ENCODE measurements at regions not wholly inside any gene's neighbourhood (a gene's known extent, or its start where the extent isn't known, plus 50 kb on each side); places are given as distances from the start of the nearest gene placed in this dataset.

DNA sequence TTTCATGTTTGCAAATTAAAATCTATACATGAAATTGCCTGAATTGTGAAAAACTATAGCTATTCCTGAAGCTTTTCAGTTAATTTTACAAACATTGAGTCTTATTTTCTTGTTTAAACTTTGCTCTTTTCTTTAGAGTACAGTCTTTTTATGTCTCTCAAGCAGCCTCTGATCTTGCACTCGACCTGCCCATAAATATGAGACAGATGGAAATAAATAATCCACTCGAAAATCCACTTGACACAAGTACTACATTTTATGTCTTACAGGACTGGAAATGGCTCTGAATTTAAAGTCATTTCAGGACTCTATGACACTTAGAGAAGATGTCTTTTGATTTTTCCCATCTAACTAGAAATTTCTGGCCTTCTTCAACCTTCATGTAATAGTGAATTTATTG, 283.8 kb downstream of the USP25 start:
- DNase-seq (ENCODE audit: low read depth in 3 of 3), result no peak

DNA sequence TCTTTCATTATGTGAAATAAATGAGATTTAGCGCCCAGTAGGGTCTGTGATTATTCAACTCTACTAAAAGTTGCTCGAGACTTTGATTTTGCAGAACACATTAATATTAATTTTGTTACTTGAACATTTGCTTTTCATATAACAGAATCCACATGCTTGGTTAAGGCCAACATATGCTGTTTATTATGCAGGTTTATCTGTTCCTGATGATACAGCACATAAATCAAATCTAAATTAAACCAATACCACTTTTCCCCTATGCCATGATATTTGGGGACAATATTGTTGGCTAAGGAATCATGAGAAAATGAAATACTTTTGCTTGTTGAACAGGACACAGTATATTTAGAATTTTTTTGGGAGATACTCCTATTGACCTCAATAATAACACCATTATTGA, 291.1 kb downstream of the USP25 start:
- DNase-seq (ENCODE audit: low read depth in 3 of 3), result no peak

DNA sequence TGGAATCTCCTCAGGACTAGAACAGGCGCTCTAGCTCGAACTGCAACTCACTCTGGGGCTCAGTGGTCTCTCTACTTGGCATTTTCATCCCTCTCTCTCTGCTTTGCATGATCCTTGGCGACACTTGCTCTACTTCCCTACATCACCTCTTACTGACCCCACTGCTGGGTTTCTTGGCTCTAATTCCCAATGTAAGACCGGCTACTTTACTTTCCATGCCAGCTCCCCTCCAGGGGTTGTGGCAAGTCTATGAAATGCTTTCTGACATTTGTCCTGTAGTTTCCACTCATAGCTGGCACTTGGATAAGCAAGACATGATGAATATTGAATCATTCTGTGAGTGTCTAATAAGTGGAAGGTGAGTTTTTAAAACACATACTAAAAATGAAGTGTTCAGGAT, 292.3 kb downstream of the USP25 start:
- DNase-seq (ENCODE audit: low read depth in 3 of 3), result no peak

DNA sequence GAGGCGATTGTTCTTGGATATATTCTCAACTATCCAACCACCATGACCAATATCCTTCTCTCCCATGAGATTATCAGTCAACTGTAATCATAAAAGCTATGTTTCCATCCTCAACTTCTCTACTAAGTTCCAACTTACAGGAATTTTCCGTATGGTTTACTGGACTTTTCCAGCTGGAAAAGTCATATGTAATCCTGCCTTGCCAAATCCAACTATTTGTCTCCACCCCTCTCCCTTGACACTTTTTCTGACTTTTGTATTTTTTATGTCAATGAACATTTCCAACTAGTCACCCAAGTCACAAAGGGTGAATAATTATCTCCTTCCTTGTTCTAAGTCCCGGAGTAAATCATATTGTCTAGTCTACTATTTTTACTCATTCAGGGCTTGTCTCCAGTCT, 293.1 kb downstream of the USP25 start:
- DNase-seq (ENCODE audit: low read depth in 3 of 3), result no peak

DNA sequence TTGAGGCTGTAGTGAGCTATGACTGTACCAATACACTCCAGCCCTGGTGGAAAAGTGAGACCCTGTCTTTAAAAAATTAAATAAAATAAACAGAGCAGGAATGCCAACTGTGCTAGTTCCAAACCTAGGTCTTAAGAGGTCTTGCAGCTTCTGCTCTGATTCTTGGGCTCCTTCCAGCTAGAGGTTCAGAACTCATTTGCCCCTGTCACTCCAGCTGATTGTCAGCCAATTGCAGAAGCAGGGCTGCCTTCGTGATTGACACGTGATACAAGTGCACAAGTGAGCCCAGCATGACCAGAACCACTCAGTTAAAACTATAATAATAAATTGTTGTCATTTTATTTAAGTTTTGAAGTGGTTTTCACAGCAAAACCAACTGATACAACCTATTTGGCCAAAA, 298.4 kb downstream of the USP25 start:
- no peak for DNase-seq (ENCODE audit: low read depth in 3 of 3)

DNA sequence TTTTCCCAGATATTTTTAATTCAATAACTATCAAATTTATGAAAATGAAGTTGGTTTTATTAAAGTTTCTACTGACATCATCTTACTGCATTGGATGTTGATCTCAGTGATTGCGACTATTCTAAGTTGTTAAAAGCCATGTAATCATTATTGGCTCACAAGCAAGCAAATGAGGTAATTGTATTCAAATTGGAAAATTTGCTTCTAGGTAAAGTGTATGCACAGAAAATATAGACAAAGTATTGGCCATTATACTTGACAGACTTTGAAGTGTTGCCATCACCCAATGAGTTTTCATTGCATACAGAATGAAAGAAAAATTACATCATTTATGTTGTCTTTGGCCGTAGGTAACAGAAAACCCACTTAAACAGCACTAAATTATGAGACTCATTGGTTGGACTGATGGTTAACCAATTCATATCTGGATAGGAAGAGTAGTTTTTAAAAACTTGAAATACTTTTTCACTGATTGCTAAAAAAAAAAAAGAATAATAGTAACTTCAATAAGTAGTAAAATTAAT, 299.2 kb downstream of the USP25 start:
- DNase-seq (ENCODE audit: low read depth in 3 of 3), result no peak

DNA sequence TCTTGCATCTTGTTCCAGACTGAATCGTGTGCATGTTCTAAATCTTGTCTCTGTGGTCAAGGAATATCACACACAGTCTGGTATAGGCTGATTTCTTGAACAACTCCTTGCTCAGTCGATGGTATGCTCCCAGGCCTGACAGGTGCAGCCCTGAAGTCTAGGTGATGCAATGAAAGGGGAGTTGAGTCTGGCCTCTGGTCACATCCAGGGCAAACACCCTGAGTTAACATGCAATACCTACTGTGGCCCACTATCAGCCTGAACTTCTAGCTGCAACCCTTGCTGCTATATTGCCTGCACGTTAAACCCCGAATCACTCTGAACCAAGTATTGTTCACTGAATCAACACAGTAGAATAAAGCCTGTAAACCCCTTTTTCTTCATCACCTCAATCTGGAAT, 303.4 kb downstream of the USP25 start:
- DNase-seq (ENCODE audit: low read depth in 3 of 3), result no peak

DNA sequence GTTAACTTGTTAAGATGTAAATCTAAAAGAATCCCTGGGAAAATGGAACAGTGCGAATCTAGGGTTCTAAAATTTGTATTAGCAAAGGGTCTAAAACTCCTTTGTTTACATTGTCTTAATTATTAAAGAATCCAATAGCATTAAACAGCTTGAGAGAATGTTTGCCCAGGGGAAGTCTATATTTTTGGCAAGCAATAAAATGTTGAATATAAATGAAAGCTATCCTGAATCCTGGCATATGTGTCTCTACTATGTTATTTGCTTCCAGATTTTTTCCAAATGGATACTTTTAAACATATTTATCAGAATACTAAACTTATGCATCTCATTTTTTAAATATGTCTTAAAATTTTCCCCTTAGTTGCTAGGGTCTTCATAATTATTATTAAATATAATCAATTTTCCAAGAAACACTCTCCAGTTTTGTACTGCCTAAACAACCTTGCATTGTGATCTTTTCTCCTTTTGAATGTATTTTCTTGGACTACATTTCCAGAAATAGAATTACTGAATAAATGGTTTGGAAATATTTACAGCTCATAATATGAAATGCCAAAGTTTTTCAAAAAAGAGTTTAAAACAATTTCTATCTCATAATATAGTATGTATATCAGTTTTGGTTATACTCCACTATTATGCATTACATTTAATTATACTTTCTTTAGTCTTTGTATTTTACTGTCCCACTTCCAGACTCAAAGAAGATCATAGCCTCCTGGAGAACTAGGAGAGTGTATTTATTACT, 304.8 kb downstream of the USP25 start:
- DNase-seq (ENCODE audit: low read depth in 3 of 3), result no peak

DNA sequence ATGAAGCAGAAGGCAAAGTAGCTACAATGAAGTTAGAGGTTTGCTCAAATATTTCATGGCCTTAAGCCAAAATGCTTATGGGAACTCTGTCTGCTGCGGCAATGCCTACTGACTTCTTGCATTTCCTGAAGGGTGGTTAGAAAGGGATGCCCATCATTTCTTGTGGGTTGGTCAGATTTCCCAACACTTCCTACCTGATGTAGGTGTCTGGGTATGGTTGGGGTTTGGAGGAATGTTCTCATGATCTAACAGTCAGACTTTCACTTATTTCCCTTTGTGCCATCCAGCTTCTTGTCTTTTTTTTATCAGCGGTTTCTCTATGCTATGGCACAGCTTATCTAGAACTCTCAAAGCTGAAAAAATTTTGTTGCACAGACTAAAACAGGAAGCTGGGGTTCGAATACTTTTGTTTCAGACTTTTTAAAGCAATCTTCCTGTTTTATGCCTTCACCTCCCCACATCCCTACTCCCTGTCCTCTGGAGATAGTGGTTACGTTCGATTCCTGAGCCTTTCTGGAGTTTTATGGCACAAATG, 307.7 kb downstream of the USP25 start:
- no peak for DNase-seq (ENCODE audit: low read depth in 3 of 3)

DNA sequence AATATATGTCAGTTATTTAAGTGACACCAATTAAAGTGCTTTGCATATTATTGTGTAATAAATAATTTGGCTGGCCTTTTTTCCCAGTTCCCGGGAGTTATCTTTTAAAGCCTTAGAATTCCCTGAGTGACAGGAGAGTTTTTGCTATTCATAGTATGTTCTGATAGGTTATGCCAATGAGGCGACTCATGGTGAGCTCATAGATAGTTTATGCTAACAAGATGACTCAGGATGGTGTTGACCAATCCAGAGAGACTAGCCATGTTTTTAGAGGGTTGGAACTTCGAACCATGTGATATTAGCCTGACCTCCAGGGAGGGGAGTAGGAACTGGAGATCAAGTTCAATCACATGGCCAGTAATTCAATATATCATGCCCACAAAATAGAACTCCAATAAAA, 310.8 kb downstream of the USP25 start:
- no peak for DNase-seq (ENCODE audit: low read depth in 3 of 3)

DNA sequence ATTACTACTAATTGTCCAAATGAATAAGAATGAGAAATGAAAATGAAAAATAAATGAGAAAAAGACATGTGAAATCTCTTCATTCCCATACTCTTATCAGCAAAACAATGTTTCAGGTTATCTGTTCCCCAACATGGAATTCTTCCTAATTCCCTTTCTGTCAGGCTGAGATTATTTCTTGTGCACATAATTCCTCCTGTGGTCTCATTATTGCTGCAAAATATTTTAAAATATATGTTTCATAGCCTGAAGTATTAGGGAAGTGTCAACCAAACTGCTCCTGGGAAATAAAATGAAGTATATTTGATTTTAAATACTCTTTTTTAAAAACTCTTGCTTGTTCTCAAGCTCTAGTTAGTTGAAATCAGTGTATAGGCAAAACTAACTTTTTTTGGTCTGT, 314.9 kb downstream of the USP25 start:
- no peak for DNase-seq (ENCODE audit: low read depth in 3 of 3)

DNA sequence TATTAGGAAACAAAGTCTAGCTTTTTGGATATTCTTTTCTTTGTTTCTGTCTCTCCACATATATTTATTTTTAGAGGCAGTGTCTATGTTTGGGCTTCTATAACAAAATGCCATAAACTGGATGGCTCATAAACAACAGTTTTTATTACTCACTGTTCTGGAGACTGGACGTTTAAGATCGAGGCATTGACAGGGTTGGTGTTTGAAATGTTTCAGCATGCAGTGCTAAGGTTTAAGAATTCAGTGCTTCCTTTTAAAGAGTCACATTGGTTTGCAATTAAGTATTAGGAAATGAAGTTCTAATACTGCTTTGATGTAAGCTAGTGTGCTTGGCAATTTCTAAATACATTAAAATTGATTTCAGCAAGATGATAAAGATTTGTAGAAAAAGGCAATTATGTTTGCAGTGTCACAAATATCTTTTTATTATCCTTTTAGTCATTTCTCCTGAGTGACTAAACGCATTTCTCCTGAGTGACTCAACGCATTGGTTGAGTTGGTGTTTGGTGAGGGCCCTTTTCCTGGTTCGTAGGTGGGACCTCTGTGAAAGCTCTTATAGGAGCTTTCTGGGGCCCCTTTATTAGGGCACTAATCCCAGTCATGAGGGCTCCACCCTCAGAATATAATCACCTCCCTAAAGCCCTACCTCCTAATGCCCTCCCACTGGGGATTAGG, 317.0 kb downstream of the USP25 start:
- DNase-seq (ENCODE audit: low read depth in 3 of 3), result no peak

DNA sequence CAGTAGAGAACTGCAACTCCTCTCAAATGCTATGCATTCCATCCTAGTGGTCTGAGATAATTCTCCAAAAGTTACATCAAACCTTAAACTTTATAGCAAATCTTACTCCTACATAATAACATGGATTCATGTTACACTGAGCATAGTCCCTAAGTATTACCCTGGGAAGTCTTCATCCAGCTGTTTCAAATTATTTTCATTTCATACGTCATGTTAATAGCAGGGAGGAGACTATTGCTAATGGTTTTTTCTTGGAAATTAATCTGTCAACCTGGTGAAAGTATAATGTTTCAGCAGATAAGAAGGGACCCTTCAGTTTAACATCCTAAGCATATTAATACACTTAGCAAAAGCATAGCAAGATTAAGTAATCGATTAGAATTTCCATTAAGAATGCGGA, 318.1 kb downstream of the USP25 start:
- DNase-seq (ENCODE audit: low read depth in 3 of 3), result no peak

DNA sequence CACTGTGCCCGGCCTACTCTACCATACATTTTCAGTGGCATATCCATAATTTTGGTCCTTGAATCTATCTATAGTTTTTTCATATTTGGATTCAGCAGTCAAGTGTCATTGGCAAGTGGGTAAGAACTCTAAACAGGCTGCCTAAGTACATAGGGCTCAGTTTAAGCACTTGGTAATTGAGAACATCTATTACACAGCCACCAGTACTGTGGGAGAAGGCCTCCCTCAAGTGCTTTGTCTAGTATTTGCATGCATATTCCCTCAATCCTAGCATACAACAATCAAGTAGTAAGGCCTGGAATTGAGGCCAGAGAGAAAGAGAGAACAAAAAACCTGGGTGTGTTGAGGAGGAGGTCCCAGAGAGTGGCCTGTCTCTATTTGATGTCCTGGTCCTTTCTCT, 325.2 kb downstream of the USP25 start:
- no peak for DNase-seq (ENCODE audit: low read depth in 3 of 3)

DNA sequence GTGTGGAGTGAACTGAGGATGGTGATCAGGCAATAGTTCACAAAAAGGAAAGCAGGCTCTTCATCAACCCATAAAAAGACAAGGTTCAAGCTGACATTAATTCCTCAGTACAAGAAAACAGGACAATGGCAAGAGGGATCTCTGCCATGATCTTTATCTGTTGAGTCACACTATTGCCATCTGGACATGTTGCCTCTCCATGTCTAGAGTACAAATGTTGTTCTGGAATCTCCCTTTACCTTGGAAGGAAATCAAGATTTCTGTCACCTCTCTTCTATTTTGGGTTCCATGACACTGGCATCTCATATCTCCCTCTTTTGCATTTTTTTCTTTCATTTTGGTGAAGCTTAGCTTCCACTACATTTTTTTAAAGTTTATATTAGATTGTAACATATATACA, 329.1 kb downstream of the USP25 start:
- no peak for DNase-seq (ENCODE audit: low read depth in 3 of 3)

DNA sequence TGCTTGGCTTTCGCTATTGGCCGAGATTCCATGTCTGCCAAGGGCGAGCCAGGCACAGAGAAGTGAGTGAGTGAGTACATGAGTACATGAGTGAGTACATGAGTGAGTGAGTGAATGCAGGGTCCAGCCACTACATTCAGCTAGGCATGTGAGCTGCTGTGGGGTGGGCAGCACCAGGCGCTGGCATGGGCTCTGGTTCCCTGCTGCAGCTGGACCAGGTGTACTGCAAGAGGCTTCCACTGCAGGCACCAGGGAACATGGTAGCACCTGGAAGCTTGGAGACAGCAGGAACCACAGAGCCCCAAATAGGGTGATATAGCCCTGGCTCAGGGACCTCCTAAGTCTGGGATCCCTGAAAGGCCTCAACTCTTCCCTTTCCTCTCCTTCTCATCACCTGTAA, 330.2 kb downstream of the USP25 start:
- no peak for DNase-seq (ENCODE audit: low read depth in 3 of 3)

DNA sequence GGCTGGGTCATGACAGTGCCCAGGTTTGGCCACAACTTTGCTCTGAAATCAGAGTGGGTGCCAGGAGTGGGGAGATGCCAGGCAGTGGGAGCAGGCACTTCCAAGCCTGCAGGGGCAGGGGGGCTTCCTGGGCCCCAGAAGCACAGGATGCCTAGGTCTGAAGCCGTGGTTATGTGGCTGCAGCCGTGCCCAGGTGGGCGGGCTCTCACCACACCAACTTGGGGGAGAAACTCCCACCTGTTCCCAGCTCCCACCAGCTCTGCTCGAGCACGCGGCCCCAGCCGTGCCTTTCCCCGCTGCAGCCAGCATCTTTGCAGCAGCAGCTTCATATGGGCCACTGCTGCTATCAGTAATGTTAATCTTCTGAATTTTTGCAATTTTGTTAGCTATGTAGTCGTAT, 331.4 kb downstream of the USP25 start:
- DNase-seq (ENCODE audit: low read depth in 3 of 3), result no peak

DNA sequence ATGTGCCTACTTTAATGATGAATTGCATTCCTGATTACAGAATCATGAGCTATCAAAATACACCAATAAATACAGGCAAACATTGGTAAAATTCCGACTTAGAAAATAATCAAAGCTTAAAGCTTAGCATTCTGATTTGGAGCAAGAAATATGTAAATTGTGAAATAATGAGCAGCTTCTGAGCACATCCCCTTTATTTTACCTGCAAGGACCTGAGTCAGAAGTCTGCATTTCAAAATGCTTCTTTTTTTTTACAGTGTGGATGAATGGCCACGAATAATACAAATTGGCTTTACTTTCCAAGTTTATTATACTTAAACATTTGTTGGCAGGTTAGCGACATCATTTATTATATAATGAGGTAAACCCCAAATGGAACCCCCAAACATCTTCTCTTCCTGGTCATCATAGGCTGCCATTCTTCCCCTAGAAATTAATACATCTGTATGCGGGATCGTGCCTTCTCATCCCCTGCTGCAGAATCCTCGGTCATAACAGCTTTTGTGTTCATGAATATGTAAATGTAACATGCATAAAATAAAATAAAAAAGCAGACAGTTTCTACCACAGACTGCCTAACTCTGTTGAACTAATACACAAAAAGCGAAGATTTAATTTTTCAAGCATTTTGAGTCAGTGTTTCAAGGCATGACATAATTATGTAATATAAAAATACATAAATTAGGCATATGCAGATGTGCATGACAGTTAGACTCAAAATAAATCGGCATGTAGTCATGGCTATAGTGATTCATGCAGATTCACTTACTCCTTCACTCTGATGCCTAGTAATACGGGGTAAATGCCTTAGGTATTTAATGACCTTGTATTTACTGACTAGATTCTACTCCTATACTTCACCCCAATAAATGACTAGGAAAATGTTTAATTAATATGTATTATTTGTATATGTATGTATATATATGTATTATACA, 339.7 kb downstream of the USP25 start:
- DNase-seq (ENCODE audit: low read depth in 3 of 3), result no peak

DNA sequence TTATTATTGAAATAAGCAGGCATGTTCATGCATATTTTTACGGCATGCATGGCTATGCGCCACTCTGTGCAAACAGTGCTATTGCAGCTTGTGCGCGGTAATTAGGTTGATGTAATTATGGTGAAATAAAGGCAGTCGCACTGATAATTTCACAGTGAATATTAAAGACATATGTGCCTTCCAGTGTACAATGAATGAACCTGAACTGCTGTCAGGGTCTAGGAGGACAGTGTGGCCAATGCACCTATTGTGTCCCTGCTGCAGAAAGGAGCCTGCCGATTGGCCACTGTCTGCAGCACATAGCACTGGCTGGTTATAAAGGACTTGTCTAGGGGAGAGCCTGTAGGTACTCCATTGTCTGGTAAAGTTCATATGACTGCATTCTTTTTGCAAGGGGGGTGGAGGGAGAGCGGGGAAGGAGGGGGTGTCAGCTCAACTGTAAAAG, 340.4 kb downstream of the USP25 start:
- no peak for DNase-seq (ENCODE audit: low read depth in 3 of 3)

DNA sequence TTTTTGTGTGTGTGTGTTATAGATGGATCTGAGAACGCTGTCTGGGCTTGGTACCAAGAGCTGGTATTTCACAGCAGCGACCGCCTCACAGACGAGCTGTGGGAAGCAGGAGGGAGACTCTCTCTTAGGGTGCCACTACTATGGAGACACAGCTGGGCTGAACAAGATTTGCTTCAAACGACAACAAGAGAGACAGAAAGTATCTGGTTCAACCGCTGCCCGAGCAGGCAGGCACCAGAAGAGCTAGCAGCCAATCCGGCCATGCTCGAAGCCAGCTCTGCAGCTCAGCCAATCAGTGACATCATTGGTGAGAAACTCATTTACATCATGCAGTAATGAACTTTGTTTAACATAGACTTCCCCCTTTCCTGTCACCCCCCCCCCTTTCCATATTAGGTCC, 341.3 kb downstream of the USP25 start:
- no peak for DNase-seq (ENCODE audit: low read depth in 3 of 3)

DNA sequence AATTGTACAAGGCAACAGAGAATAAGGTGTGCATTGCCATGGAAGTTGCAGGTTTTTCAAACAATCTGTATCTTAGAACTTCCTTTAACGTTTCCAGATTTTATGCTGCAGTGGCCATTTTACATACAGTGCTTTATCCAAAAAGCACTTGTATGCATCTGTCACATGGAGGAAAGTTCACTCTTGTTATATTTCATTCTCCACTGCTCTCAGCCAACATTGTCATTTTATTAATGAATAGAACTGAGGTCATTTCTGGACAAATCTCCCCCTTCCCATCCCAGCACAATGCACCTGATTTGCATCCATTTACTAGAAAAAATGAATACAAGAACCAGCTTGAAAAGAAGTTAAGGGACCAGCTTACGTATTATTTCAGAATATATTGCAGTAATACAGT, 342.0 kb downstream of the USP25 start:
- DNase-seq (ENCODE audit: low read depth in 3 of 3), result no peak

DNA sequence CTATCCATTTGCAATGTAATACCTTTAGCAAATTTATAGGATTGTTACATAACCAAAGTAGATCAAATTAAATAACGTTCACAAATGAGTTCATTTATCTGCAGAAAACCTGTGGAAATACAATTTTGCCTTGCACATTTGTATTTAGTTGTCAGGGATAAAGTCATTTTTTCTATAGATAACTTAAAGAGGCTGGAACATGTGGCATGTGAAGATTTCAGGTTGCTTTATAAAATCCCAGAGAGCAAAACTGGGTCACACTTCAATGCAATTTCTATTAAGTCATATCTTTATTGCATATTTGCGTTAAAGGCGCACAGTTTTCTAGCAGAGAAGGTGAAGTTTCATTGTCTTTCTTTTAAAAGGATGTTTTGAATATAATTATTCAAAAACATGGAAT, 342.4 kb downstream of the USP25 start:
- no peak for DNase-seq (ENCODE audit: low read depth in 3 of 3)
